ENCODE measurements at regions not wholly inside any gene's neighbourhood (a gene's known extent, or its start where the extent isn't known, plus 50 kb on each side); places are given as distances from the start of the nearest gene placed in this dataset.

- H3K27ac ChIP-seq, result no peak overlapping the region
- TF ChIP-seq CTCF (conservative IDR thresholded peaks at IDR 0.05) (no peak), ZFX (IDR thresholded peaks at IDR 0.05) (no peak)
These were observed 138.2 kb upstream of the DNAJC10 start for GRCh38 chr2:182577816-182578215.

GRCh38 chr2:182581196-182581935 is 134.7 kb upstream of the DNAJC10 start:
- no peak overlapping the region for H3K27ac ChIP-seq
- no peak for TF ChIP-seq CTCF (conservative IDR thresholded peaks at IDR 0.05)
- no peak for TF ChIP-seq ZFX (IDR thresholded peaks at IDR 0.05)

GRCh38 chr2:182584462-182584861 is 131.6 kb upstream of the DNAJC10 start:
- TF ChIP-seq CTCF (conservative IDR thresholded peaks at IDR 0.05), result no peak
- no peak for TF ChIP-seq ZFX (IDR thresholded peaks at IDR 0.05)
- no peak overlapping the region for H3K27ac ChIP-seq

- H3K27ac ChIP-seq, result no peak overlapping the region
- no peak for TF ChIP-seq CTCF (conservative IDR thresholded peaks at IDR 0.05)
- TF ChIP-seq ZFX (IDR thresholded peaks at IDR 0.05), result no peak
These were observed 131.1 kb upstream of the DNAJC10 start for GRCh38 chr2:182585001-182585400.

GRCh38 chr2:182585430-182585829 is 130.6 kb upstream of the DNAJC10 start:
- no peak overlapping the region for H3K27ac ChIP-seq
- TF ChIP-seq ZFX (IDR thresholded peaks at IDR 0.05) (no peak), CTCF (conservative IDR thresholded peaks at IDR 0.05) (no peak)

- H3K27ac ChIP-seq, result no peak overlapping the region
- TF ChIP-seq CTCF (conservative IDR thresholded peaks at IDR 0.05) (peak; percentile 10; the same call in 1 of the 2 replicates), ZFX (IDR thresholded peaks at IDR 0.05) (no peak)
These were observed 129.6 kb upstream of the DNAJC10 start for GRCh38 chr2:182586426-182586825.

- H3K27ac ChIP-seq, result no peak overlapping the region
- TF ChIP-seq CTCF (conservative IDR thresholded peaks at IDR 0.05) (no peak), ZFX (IDR thresholded peaks at IDR 0.05) (no peak)
These were observed 128.2 kb upstream of the DNAJC10 start for GRCh38 chr2:182587831-182588230.
